Cardiac fibroblast (primary cell): ENCODE measurements at regions not wholly inside any gene's neighbourhood (a gene's known extent, or its start where the extent isn't known, plus 50 kb on each side); places are given as distances from the start of the nearest gene placed in this dataset.

Experiments used
- DNase-seq, 2 donors: peaks; one replicate each; pipeline versions ENCODE4 v3.0.0 to v3.0.0-alpha.2; 2010; ENCODE audit warnings: low read depth in 2 of 2
- H3K4me3 ChIP-seq, 2 donors: replicated peaks in 1 of 2; 1 replicate in 1 of 2; 2 replicates in 1 of 2; pipeline ENCODE4 v1.5.1; 2011; ENCODE audit warnings: low read depth in 2 of 2, low read length in 2 of 2, mild to moderate bottlenecking in 2 of 2, moderate library complexity in 1 of 2
- CTCF ChIP-seq: IDR thresholded peaks from one replicate; pipeline ENCODE4 v1.5.1; 2011; ENCODE audit warnings: low read depth, mild to moderate bottlenecking, low read length, inconsistent platforms

GRCh38 chr5:91477408-91477807 lies 94.3 kb upstream of the ARRDC3 start:
- DNase-seq = no peak
- H3K4me3 ChIP-seq = no peak overlapping the region
- no peak for TF ChIP-seq CTCF

- no peak for TF ChIP-seq CTCF
- no peak overlapping the region for H3K4me3 ChIP-seq
- DNase-seq = no peak
These were observed 91.1 kb upstream of the ARRDC3 start for GRCh38 chr5:91474201-91474600.

DNA sequence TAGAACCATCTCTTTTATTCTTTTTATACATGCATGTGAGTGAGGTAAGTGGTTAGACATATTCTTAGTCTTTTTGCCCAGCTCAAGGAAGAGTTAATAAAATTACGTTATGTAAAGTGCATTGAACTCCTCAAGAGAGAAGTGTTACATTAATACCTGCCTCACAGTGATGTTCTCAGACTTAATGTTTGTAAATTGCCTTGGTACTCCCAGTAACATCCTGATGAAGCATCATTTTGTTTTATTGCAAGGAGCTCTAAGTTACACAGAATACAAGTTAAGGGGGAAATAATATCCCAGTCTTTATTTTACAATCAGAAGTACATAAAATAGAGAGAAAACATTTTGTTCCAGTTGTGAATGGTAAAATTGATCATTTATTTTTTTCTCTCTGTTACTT lies 89.5 kb upstream of the ARRDC3 start:
- TF ChIP-seq CTCF = no peak
- no peak overlapping the region for H3K4me3 ChIP-seq

GRCh38 chr5:91469517-91470165 lies 86.5 kb upstream of the ARRDC3 start:
- TF ChIP-seq CTCF = no peak

More for the DNA sequence above, 89.5 kb upstream of the ARRDC3 start:
- DNase-seq = no peak

GRCh38 chr5:91468651-91469422 lies 85.7 kb upstream of the ARRDC3 start:
- no peak for TF ChIP-seq CTCF
- no peak overlapping the region for H3K4me3 ChIP-seq
- DNase-seq = peak in 1 of 2 donors; percentile 17

More at GRCh38 chr5:91469517-91470165, 86.5 kb upstream of the ARRDC3 start:
- DNase-seq = peak in 1 of 2 donors; percentile 39
- H3K4me3 ChIP-seq = no peak overlapping the region

GRCh38 chr5:91464886-91465646 lies 81.9 kb upstream of the ARRDC3 start:
- H3K4me3 ChIP-seq = no peak overlapping the region
- DNase-seq = peak in 1 of 2 donors; percentile 22
- TF ChIP-seq CTCF = no peak
